Chondrocyte (in vitro differentiated cells): ENCODE measurements at regions not wholly inside any gene's neighbourhood (a gene's known extent, or its start where the extent isn't known, plus 50 kb on each side); places are given as distances from the start of the nearest gene placed in this dataset.

Experiments used
- DNase-seq: peaks from one replicate; pipeline ENCODE4 v3.0.0; 2021; ENCODE audit warnings: mixed read lengths, low spot score
- H3K27ac Mint-ChIP-seq: one replicate; pipeline ENCODE4 v1.8.0; 2021; ENCODE audit warnings: mild to moderate bottlenecking, moderate library complexity, mixed read lengths; ENCODE audit not compliant: unreplicated experiment
- H3K27me3 Mint-ChIP-seq: 2 replicates; pipeline ENCODE4 v1.8.0; 2021; ENCODE audit warnings: low read depth, mixed read lengths
- H3K36me3 Mint-ChIP-seq: 2 replicates; pipeline ENCODE4 v1.8.0; 2021; ENCODE audit warnings: low read depth, mixed read lengths
- H3K4me1 Mint-ChIP-seq: 2 replicates; pipeline ENCODE4 v1.8.0; 2021; ENCODE audit warnings: low read depth, mild to moderate bottlenecking, mixed read lengths
- H3K4me3 Mint-ChIP-seq: one replicate; pipeline ENCODE4 v1.8.0; 2021; ENCODE audit warnings: mild to moderate bottlenecking, moderate library complexity, mixed read lengths; ENCODE audit not compliant: unreplicated experiment
- H3K9me3 Mint-ChIP-seq: 2 replicates; pipeline ENCODE4 v1.8.0; 2021; ENCODE audit warnings: low read depth, mixed read lengths
- TF ChIP-seq, protein P1 (sequence below): fragments of 200-600 bp; sonication (generic); IDR thresholded peaks from 2 replicates; pipeline ENCODE4 v1.5.0; 2021; ENCODE audit warnings: antibody characterized with exemption, mild to moderate bottlenecking, moderate library complexity

DNA sequence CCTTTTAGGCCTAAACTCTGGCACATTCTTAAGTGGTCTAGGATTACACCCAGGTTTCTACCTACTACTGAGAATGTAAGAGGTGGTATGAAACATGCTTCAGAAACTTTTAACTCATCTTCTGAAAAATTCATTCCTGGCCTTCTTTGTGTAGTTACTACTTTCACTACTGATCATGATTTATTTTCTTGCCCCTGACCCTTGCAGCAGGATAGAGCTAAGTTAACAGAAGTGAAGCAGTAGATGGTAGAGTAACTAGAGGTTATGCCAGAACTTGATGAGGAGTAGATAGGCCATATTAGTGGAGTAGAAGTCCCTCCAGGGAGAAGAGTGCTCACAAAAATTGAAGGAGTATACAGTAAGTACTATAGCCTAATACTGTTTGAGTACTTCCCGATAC lies 75.5 kb upstream of the MSTN start:
- H3K27ac Mint-ChIP-seq, result no peak overlapping the region
- H3K27me3 Mint-ChIP-seq, result no peaks in the 10 kb centered on the region
- DNase-seq, result no peak
- H3K4me3 Mint-ChIP-seq, result no peak overlapping the region
- no peaks in the 10 kb centered on the region for H3K4me1 Mint-ChIP-seq
- H3K9me3 Mint-ChIP-seq, result peaks cover 11% of the 10 kb centered on the region
- peaks cover 6% of the 10 kb centered on the region for H3K36me3 Mint-ChIP-seq
- TF ChIP-seq, protein P1, sequence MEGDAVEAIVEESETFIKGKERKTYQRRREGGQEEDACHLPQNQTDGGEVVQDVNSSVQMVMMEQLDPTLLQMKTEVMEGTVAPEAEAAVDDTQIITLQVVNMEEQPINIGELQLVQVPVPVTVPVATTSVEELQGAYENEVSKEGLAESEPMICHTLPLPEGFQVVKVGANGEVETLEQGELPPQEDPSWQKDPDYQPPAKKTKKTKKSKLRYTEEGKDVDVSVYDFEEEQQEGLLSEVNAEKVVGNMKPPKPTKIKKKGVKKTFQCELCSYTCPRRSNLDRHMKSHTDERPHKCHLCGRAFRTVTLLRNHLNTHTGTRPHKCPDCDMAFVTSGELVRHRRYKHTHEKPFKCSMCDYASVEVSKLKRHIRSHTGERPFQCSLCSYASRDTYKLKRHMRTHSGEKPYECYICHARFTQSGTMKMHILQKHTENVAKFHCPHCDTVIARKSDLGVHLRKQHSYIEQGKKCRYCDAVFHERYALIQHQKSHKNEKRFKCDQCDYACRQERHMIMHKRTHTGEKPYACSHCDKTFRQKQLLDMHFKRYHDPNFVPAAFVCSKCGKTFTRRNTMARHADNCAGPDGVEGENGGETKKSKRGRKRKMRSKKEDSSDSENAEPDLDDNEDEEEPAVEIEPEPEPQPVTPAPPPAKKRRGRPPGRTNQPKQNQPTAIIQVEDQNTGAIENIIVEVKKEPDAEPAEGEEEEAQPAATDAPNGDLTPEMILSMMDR, result no peak

- Mint-ChIP-seq H3K27me3 (no peaks in the 10 kb centered on the region), H3K9me3 (peaks cover 12% of the 10 kb centered on the region), H3K36me3 (peaks cover 6% of the 10 kb centered on the region), H3K27ac (no peak overlapping the region), H3K4me1 (no peaks in the 10 kb centered on the region), H3K4me3 (no peak overlapping the region)
- DNase-seq, result no peak
- TF ChIP-seq, protein P1, result no peak
Observed at GRCh38 chr2:190137561-190137960, 75.0 kb upstream of the MSTN start.

DNA sequence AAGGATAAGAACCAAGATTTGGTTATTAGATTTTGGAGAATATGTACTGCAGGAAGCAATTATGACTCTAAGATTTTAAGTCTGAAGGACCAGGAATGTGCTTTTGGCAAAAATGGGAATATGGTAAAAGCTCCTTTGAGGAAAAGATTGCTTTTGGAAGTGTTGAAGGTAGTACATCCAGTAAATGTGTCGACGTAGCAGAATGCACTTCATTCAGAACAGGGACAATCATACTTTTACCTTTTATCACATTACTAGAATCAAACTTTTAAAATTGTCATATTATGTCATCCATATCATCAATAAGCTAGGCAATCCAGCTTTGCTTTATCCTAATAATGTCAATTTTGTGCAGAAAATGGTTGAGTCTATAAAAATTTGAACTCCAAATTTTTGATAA lies 74.3 kb upstream of the MSTN start:
- Mint-ChIP-seq H3K27me3 (no peaks in the 10 kb centered on the region), H3K9me3 (peaks cover 14% of the 10 kb centered on the region), H3K4me1 (no peaks in the 10 kb centered on the region), H3K4me3 (no peak overlapping the region), H3K36me3 (peaks cover 6% of the 10 kb centered on the region), H3K27ac (no peak overlapping the region)
- TF ChIP-seq, protein P1, result no peak
- DNase-seq, result no peak

DNA sequence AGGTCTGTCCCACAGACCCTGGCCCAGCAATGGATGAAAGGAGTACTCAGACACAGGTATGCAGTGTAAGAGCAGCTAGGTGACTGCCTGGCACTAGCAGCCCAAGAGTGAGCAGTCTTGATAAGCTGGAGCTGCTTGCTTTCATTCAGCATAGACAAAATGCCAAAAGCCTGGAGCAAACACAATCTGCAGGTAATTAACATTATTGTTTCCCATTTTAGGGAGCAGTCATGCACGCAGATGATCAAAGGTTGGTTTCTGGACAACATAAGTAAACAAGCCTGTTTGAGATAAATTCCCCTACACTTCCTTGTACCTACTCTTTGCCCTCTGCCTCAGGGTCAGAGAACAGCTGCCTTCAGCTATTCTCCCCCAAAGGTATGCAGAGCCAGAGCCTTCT lies 73.7 kb upstream of the MSTN start:
- no peak for DNase-seq
- Mint-ChIP-seq H3K27me3 (no peaks in the 10 kb centered on the region), H3K4me1 (no peaks in the 10 kb centered on the region), H3K4me3 (no peak overlapping the region), H3K9me3 (peaks cover 14% of the 10 kb centered on the region), H3K36me3 (peaks cover 6% of the 10 kb centered on the region), H3K27ac (no peak overlapping the region)
- TF ChIP-seq, protein P1, result no peak

DNA sequence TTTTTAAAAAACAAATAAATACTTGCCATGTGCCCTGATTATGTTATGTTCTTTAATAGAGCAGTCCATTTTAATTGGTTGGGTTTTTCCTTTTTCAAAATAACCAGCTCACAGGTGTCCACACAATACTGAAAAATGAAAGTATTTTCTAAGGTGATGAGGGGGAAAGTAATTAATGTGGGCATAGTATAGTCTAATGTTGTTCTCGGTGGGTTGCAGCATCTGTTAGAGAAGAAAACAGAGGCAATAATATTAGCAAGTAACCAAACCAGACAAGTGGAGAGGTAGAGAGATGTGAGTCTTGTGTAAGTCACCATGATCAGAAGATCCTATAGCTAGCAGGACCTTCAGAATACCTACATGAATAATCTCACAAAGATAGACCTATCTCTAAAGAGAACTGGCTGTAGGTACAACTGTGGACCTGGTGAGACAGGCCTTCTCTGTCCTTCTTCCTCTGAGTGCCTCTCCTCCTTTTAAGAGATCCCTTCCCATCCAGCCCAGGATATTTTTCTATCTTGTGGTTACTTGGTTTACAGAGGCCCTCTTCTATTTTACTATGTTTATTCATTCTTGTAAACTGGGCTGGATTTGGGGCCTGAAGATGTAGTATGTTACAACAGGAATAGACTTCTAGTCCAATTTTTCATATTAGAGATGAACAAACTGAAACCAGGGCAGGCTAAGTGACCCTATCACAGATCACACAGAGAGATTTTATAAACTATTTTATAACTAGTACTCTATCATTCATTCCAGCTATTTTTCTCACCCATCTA lies 67.1 kb upstream of the MSTN start:
- TF ChIP-seq, protein P1, result no peak
- Mint-ChIP-seq H3K4me3 (no peak overlapping the region), H3K27ac (no peak overlapping the region), H3K27me3 (no peaks in the 10 kb centered on the region), H3K4me1 (no peaks in the 10 kb centered on the region), H3K36me3 (peaks cover 3% of the 10 kb centered on the region), H3K9me3 (peaks cover 11% of the 10 kb centered on the region)
- no peak for DNase-seq
